Activated CD8-positive, alpha-beta T cell treated with anti-CD3 and anti-CD28 coated beads for 36 hours (primary cell): ENCODE measurements at regions not wholly inside any gene's neighbourhood (a gene's known extent, or its start where the extent isn't known, plus 50 kb on each side); places are given as distances from the start of the nearest gene placed in this dataset.

ENCODE experiments used
- ATAC-seq: fragments of 200-7000 bp; cut with Tn5 transposase; one replicate; pipeline ENCODE4 v1.10.0; 2021; ENCODE audit warnings: mild to moderate bottlenecking, moderate library complexity
- CTCF ChIA-PET: fragments of 350-600 bp; sonication (Branson Sonifier 250); formaldehyde crosslinking; loops from one replicate; lab custom pipeline; 2021; ENCODE audit warnings: antibody characterized with exemption; lab: Charles Lee
- POLR2A ChIA-PET: fragments of 350-600 bp; sonication (Branson Sonifier 250); formaldehyde crosslinking; loops from one replicate; lab custom pipeline; 2021; ENCODE audit warnings: antibody characterized with exemption; lab: Charles Lee
- DNase-seq: peaks from one replicate; pipeline ENCODE4 v3.0.0-alpha.2; 2020
- H3K27ac Mint-ChIP-seq: one replicate; pipeline ENCODE4 v1.8.0; 2021; ENCODE audit warnings: mild to moderate bottlenecking, mixed read lengths
- H3K27me3 Mint-ChIP-seq: one replicate; pipeline ENCODE4 v1.8.0; 2021; ENCODE audit warnings: mixed read lengths
- H3K36me3 Mint-ChIP-seq: one replicate; pipeline ENCODE4 v1.8.0; 2021; ENCODE audit warnings: low read depth, mixed read lengths
- H3K4me1 Mint-ChIP-seq: one replicate; pipeline ENCODE4 v1.8.0; 2021; ENCODE audit warnings: low read depth, mixed read lengths
- H3K4me3 Mint-ChIP-seq: one replicate; pipeline ENCODE4 v1.8.0; 2021; ENCODE audit warnings: mild to moderate bottlenecking, moderate library complexity, mixed read lengths
- H3K9me3 Mint-ChIP-seq: one replicate; pipeline ENCODE4 v1.8.0; 2021; ENCODE audit warnings: mixed read lengths
- intact Hi-C: fragments of 100-400 bp; cut with micrococcal nuclease; formaldehyde crosslinking; loops from one replicate; pipeline ENCODE4 v1.10.0; 2022
- TF ChIP-seq, protein P1 (sequence below): fragments of 200-600 bp; IDR thresholded peaks from one replicate; pipeline ENCODE4 v1.8.0; 2022; ENCODE audit warnings: antibody characterized with exemption, mild to moderate bottlenecking

DNA sequence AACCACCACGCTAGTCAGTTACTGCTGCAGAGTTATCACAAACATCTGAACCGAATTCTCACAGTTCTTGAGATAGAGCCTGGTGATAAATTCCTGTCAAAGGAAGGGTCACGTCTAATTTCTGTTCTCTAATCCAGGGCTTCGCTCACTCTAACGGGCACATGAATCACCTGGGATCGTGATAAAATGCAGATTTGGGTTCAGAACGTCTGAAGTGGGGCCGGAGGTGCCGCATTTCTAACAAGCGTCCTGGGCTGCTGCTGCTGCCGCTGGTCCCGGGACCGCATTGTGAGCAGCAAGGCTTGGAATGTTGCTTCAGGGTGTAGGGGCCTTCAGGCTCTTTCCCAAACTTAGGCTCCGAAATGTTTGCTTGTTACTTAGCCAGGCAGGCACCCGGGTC, 264.1 kb downstream of the CDC5L start:
- DNase-seq, result no peak
- Mint-ChIP-seq H3K4me1 (peaks cover 11% of the 10 kb centered on the region), H3K36me3 (no peaks in the 10 kb centered on the region), H3K4me3 (no peak overlapping the region), H3K9me3 (peaks cover 3% of the 10 kb centered on the region), H3K27ac (no peak overlapping the region), H3K27me3 (peaks cover 3% of the 10 kb centered on the region)
- TF ChIP-seq, protein P1, sequence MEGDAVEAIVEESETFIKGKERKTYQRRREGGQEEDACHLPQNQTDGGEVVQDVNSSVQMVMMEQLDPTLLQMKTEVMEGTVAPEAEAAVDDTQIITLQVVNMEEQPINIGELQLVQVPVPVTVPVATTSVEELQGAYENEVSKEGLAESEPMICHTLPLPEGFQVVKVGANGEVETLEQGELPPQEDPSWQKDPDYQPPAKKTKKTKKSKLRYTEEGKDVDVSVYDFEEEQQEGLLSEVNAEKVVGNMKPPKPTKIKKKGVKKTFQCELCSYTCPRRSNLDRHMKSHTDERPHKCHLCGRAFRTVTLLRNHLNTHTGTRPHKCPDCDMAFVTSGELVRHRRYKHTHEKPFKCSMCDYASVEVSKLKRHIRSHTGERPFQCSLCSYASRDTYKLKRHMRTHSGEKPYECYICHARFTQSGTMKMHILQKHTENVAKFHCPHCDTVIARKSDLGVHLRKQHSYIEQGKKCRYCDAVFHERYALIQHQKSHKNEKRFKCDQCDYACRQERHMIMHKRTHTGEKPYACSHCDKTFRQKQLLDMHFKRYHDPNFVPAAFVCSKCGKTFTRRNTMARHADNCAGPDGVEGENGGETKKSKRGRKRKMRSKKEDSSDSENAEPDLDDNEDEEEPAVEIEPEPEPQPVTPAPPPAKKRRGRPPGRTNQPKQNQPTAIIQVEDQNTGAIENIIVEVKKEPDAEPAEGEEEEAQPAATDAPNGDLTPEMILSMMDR, result no peak
- CTCF ChIA-PET, result interaction anchor here (0.8 to 3.4 kb wide), 4 partner anchors 8 to 1271 kb away, joined by 3 to 12 read pairs (median 9); no protein-coding TSS in a partner anchor
- intact Hi-C loops, result loop anchor here (5.0 to 10.0 kb wide), 3 partner anchors 771 to 1273 kb away; no protein-coding TSS in a partner anchor
- ATAC-seq, result no peak
- POLR2A ChIA-PET, result no interaction called here

DNA sequence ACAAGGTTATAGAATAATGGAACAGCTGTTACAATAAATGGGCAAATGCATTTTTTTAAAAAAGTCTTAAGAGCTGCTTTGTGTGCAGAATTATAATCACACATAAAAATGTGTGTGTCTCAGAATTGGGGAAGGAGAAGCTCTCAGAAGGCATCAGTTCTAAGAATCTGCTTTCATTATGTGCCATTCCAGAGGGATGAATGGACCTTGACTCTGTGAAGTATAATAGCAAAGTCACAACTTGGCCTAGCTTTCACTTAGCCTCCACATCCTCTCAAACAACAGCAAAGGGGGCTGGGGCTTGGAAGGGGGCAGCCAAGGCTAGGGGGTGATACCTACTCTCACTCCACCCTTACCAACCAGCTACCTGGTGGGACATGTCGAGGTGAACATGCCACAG, 265.0 kb downstream of the CDC5L start:
- Mint-ChIP-seq H3K36me3 (no peaks in the 10 kb centered on the region), H3K27me3 (peaks cover 3% of the 10 kb centered on the region), H3K9me3 (peaks cover 3% of the 10 kb centered on the region), H3K27ac (no peak overlapping the region), H3K4me3 (no peak overlapping the region), H3K4me1 (peaks cover 11% of the 10 kb centered on the region)
- POLR2A ChIA-PET, result interaction anchor here (0.6 to 1.5 kb wide), 2 partner anchors 11 to 686 kb away, joined by 3 read pairs; no protein-coding TSS in a partner anchor
- intact Hi-C loops, result loop anchor here (5.0 to 10.0 kb wide), 3 partner anchors 770 to 1272 kb away; no protein-coding TSS in a partner anchor
- DNase-seq (no peak), ATAC-seq (no peak)
- CTCF ChIA-PET, result interaction anchor here (1.0 to 3.4 kb wide), 5 partner anchors 9 to 767 kb away, joined by 3 to 12 read pairs (median 9); no protein-coding TSS in a partner anchor
- TF ChIP-seq, protein P1, result no peak

DNA sequence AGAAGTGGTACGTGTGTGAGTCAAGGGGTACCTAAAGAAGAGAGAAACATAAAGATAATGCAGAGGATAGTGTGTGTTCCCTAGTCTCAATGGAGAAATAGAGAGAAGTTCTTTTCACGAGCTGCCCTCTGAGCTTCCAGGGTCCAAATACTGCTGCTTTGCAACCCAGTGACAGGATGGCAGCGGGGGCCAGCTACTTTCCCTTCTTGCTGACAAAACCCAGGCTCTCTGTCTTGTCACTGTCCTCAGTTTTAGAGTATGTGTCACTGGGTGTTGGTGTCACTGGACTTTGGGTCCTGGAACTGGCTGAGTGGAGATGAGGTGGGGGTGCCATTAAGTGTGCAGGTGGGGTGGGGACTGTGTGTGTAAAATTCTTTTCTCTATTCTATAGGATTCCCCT, 265.6 kb downstream of the CDC5L start:
- TF ChIP-seq, protein P1, result no peak
- ChIA-PET POLR2A (interaction anchor here (0.6 to 1.5 kb wide), 2 partner anchors 11 to 1269 kb away, joined by 3 to 4 read pairs; no protein-coding TSS in a partner anchor), CTCF (interaction anchor here (1.0 to 3.4 kb wide), 6 partner anchors 10 to 766 kb away, joined by 3 to 12 read pairs (median 6); no protein-coding TSS in a partner anchor)
- Mint-ChIP-seq H3K36me3 (no peaks in the 10 kb centered on the region), H3K4me3 (no peak overlapping the region), H3K27me3 (peaks cover 3% of the 10 kb centered on the region), H3K27ac (no peak overlapping the region), H3K4me1 (peaks cover 11% of the 10 kb centered on the region), H3K9me3 (peaks cover 3% of the 10 kb centered on the region)
- intact Hi-C loops, result loop anchor here (5.0 to 10.0 kb wide), 3 partner anchors 769 to 1272 kb away; no protein-coding TSS in a partner anchor
- DNase-seq (no peak), ATAC-seq (no peak)

DNA sequence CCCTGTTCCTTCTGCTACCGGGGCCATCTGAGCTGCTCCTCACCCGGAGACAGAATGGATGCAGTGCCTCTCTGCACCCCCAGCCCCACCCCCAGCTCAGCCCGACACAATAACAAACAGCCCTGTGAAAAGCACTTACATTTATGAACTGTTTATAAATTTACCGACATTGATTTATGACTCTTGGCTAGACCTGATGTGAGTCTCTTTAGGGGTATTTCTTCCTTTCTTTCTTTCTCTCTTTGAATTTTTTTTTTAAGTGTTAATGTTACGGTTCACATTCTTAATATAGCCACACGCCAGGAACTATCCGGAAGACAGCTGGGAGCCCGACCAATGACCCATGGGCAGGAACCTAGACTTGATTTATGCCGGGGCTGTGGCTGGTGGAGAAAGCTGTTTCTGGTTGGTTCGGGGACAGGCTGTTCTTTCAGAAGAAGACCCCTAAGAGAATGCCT, 266.3 kb downstream of the CDC5L start:
- Mint-ChIP-seq H3K36me3 (no peaks in the 10 kb centered on the region), H3K9me3 (peaks cover 3% of the 10 kb centered on the region), H3K27me3 (peaks cover 3% of the 10 kb centered on the region), H3K4me1 (peaks cover 11% of the 10 kb centered on the region), H3K4me3 (no peak overlapping the region), H3K27ac (no peak overlapping the region)
- CTCF ChIA-PET, result interaction anchor here (1.5 to 4.7 kb wide), 5 partner anchors 14 to 766 kb away, joined by 3 to 27 read pairs (median 9); no protein-coding TSS in a partner anchor
- ATAC-seq (no peak), DNase-seq (no peak)
- TF ChIP-seq, protein P1, result no peak
- intact Hi-C loops, result loop anchor here (5.0 to 10.0 kb wide), 3 partner anchors 769 to 1271 kb away; no protein-coding TSS in a partner anchor
- POLR2A ChIA-PET, result interaction anchor here (1.5 kb wide), 1 partner anchor 12 kb away, joined by 3 read pairs; no protein-coding TSS in a partner anchor
